GM18858 (cell line): ENCODE measurements at regions not wholly inside any gene's neighbourhood (a gene's known extent, or its start where the extent isn't known, plus 50 kb on each side); places are given as distances from the start of the nearest gene placed in this dataset.

Experiments
- ATAC-seq: cut with Tn5 transposase; IDR thresholded peaks from one replicate; pipeline ENCODE4 v1.9.1; 2021; ENCODE audit not compliant: unreplicated experiment

DNA sequence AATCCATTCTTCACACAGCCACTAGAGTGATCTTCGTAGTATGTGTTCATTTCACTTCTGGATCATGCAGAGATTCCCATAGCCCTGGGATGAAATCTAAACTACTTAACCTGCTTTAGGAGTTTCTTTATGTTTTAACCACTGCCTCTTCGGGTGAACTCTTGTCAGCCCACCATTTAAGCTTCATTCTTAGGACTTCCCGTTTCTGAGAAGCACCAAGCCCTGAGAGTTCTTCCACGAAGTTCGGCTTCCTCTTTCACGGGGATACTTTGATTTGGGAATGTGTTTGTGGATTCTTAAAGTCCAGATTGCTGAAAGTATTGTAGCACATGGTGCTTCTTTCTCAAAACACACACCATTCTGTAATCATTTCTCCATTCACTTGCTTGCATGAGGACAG, 205.0 kb downstream of the UBE2E3 start:
- no peak for ATAC-seq

DNA sequence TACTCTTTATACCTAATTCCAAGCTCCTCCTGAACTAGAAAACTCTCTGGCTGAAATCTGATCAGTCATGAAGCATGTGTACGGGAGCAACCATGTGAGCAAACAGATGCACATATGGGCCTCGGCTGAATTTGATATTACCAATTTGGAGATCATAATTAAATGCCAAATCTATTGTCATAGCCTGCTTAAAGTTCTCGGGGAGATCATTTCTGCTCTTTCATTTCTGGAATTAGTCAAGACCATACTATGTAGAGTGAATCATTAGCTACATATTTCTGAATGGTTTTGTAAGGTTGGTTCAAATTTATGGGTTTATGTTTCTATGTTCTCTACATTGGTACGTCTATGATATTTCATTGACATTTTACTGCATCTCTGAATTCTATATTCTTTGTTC, 205.5 kb downstream of the UBE2E3 start:
- ATAC-seq: no peak

DNA sequence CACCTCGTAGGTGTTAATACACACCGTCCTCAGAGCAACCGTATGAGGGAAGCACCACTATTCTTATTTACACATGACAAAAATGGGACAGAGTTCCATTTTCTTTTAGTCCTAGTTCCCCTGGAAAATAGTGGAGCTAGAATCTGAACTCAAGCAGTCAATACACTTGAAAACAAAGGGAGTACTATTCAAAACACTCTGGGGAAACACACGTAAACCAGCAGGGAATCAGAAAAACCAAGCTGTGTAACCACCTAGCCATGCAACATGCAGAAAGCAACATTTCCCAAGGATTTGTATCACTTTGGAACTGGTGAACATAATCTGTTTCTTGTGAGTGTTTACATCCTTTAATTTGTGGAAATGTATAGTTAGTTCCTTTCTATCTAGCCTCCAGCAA, 208.2 kb downstream of the UBE2E3 start:
- ATAC-seq: no peak

DNA sequence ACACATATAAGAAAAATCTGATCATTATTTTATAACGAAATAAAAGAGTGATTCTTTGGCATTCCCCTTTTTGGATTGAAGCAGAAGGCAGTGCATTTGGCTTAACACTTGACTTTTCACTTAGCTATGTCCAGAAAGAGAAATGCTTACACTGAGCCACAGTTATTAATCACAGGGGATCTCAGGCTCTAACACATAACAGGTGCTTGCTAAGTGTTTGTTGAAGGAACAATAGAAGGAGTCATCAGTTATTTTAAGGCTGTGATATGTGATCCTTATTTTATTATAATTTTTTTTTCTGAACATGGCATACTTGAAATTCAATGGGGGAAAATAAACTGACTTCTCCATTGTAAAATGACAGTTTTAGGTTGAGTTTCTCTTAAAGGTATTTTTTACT, 209.5 kb downstream of the UBE2E3 start:
- ATAC-seq: no peak

DNA sequence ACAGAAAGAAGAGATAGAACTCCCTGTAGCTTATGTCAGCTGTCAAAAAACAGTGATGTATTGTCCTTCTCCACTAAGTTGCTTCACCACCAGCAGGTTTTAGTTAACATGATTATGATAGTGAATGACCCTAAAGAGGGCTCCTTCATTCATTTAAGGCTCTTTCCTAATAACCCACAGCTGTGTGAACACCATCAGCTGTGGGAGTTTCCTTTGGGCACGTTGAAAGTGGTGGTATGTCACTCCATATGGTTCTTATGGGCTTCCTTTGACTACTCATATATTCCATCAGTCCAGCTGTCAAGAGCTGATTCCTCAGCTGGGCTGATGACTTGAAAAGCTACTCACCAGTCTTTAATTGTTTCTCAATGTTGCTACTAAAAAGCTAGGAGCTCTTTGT, 210.3 kb downstream of the UBE2E3 start:
- no peak for ATAC-seq

DNA sequence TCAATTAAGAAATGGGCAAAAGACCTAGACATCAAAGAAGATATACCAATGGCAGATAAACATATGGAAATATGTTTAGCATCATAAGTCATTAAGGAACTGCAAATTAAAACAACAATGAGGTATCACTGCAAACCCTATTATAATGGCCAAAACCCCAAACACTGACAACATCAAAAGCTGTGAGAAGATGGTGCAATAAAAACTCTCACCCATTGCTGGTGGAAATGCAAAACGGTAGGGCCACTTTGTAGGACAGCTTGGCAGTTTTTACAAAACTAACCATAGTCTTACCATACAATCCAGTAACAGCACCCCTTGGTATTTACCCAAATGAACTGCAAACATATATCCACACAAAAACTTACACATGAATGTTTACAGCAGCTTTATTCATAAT, 213.1 kb downstream of the UBE2E3 start:
- ATAC-seq: no peak

DNA sequence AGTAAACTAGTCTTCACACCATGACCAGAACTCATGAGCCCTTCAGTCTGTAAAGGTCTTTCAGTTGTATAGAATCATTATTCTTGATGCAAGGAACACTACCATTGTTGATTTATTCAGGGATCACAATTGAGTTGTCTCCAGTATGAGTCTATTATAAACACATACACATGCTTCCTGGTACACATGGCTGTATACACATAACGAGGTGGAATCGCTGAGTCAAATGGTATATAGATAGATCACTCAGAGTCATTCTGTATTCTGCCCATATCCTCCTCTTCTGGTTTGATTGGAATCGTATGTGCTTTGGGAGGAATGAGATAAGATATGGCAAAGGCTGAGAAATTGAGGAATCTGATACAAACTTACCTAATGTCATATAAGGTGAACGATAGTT, 216.0 kb downstream of the UBE2E3 start:
- ATAC-seq: no peak

DNA sequence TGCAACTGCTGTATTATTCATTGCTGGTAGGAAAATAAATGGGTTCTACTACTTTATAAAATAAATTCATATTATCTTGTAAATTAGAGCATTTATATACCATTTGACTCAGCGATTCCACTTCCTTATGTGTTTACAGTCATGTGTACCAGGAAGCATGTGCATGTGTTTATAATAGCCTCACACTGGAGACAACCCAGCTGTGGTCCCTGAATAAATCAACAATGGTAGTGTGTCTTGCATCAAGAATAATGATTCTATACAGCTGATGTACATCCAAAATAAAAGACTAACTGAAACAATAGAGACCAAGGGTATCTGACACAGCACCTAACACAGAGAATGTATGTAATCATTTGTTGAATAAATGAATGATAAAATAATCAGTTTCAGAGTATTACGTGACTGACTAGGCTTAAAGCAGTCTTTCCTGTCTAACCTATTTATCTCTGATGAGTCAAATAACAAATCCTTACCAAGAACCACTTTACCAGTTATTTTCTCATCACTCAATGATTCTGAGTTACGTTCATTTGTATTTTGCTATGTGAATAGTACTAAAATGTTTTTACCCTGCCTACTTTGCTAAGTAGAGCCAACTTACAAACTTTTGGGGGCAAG, 216.8 kb downstream of the UBE2E3 start:
- no peak for ATAC-seq

DNA sequence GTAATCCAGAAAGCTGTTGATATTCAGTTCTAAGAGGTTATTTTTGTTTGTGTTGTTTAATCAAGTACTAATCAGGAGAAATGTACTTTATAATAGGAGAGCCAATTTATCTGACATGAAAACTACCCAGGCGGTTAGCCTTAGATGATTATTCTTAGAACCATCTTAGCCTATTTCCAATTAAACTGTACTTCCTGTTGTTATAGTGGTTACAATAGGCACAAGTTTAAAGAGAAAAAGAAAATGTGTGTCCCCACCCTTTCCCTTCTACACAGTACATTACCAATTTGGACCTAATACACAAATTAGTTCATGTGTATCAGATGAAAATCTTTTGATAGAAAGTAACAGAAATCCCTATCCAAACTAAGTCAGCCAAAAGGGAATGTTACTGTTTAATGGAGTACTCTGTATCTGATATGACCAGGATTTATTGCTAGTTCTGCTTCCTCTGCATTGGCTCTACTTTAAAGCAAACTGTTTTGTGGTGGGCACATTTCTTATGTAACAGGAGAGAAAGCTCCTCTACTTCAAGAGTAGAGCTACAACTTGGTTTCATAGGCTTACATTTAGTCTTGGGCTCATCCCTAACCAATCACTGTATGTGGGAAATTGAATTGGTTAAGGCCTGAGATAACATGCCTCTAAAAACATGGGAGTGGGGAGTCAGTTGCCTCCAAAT, 217.9 kb downstream of the UBE2E3 start:
- ATAC-seq: no peak

DNA sequence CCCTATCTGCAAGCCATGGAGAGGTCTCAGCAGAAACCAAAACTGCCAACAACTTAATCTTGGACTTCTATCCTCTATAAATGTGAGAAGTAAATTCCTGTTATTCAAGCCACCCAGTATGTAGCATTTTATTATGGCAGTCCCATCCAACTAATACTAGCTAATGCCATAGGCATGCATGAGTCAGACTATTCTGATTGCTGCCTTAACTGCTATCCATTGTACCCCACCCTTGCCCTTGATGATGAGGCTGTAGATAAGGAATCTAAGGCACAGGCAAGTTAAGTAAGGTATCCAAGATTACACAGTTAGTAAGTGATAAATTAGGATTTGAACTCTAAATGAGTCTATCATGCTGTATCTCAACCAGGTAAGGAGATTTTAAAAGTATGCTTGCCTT, 223.0 kb downstream of the UBE2E3 start:
- no peak for ATAC-seq

DNA sequence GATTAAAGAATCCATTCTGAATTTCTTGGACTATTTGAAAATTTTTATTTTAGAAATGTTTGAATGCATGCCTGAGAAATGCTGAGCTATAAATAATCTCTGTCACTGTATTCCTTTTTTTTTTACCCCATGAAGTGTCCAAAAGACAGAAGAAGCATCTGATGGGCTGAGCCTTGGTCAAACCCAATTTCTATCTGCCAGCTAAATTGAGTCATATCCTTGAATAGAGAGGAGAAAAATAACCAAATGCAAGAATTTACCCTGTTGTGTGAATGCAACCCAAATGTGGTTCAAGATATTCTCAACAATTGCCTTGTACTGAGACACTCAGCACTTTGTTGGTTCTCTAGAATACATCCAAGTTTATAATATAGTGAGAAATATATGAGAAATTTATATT, 223.5 kb downstream of the UBE2E3 start:
- ATAC-seq: no peak

DNA sequence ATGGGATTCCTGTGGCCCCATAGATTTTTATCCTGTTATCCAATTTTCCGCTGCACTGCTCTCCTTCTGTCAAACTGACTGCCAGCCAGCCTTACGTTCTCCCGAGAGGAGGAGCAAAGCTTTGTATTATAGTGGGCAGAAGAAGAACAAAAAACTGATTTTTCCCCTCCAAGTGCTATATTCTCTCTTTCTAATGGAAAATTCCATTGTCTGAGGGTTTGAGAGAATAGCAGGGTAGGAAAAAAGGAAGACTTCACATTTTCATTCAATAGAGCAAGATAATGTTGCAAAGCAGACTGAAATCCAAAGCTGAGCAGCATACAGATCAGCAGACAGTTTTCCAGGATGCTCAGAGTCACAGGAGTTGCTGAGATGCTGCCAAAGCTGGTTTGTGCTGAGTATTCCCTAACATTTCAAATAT, 238.0 kb downstream of the UBE2E3 start:
- ATAC-seq: no peak

DNA sequence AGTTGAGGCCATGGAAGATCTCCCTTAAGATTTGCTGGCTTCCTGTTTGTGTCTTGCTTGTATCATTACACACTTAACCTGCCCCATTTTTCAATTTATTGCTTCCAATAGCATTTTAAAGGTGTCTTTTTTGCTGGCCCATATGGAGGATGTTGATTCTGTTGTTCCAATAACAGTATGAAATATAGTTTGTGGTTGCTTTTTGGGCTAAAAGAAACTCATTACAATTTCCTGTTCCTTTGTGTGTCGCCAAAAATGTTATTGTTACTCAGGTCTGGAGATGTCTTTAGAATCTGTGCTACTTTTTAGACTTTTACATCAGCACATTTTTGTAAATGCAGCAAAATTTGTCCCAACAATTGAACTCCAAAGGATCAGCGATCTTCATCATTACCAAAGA, 234.0 kb upstream of the ITGA4 start:
- ATAC-seq: no peak

DNA sequence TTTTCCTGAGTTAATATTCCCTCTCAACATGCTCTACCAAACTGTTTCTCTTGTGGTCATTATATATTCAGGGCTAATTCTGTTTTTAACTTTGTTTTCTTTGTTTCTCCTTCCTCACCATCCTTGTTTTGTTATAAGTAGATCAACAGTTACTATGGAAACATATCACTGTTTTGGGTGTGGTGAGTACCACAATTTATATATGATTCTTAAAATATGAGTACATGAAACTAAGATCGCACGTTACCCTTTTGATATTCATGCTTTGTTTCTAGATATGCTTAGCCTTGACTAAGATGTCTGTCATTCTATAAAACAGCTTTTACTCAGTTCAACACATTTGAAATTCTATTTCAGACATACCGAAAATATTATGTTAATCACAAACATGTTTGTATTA, 232.3 kb upstream of the ITGA4 start:
- ATAC-seq: no peak

DNA sequence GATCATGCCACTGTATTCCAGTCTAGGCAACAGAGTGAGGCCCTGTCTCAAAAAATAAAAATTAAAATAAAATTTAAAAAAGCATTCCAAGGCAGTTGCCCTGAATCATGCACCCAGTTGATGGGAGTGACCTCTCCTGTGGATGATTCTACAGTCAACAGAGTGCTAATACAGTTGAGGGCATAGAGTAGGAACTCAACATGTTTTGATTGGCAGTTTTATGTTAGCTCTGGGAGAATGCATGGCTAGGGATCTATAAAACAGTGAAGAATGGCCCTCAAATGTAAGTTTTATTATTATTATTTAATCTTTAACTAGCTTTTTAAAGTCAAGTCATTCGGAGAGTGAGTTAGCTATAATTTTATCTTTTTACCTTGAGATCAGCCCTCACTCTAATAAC, 228.5 kb upstream of the ITGA4 start:
- no peak for ATAC-seq

DNA sequence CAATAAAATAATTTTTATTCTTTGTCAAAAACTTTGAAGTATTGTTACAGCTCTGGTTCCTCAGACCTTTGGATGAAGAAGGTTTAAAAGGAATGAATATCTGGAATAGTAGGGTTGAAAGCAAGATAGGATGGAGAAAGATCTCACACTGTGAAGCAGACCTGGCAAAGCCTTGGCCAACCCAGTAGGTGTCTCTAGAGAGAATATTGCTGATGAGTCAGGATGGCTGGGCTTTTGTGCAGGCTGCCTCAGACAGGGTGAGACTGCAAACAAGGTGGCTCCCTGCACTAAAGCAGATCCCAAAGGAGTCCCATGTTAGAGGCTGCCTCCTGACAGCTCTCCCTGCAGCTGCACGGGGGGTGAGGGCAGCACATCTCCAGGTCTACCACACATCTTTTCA, 226.0 kb upstream of the ITGA4 start:
- no peak for ATAC-seq

DNA sequence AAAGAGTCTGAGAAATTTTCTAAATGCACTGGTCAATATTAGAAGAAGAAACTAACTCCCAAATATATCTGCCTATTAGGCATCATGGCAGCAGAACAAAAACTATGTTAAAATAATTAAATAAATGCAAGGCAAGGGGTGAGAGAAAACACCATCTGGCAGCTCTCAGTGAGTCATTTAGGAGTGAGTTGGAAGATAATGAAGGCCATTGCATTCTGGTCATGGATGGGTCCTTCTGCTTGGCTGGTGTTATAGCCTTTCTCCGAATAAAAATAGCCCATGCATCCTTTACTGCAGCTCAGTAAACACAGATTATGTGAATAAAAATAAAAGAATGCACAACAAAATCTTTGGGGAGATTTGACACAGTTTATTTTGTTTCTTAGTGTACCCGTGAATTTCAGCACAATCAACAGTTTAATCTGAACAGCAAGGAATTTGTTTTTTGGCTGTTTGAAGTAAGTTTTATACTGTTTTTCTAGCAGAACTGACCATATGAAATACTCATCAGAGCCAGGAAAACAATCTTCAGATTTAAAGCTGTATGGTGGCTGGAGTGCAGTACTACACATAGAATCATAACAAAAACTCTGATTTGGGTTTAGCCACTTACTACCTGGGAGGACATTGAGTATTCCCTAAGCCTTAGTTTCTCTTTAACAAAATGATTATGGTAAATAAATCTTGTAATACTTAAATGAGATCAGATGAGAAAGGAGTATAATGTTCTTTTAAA, 225.1 kb upstream of the ITGA4 start:
- ATAC-seq: no peak

DNA sequence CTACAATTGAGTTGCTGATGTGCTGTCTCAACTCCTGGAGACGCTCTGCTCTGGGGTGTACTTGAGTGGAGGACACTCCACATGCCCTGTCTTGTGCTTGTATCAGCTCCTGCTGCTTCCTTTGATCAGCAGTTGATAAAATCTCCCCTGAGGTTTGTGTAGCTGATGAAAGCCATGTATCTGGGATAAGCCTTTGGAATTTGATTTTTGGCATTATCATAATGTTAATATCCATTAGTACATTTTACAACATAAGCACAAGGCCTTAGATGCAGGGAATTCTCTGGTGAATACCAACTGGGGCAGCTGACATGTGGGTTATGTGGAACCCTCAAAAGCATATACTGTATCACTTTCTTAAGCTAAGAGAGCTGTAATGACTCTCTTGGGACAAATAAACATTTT, 222.7 kb upstream of the ITGA4 start:
- no peak for ATAC-seq

DNA sequence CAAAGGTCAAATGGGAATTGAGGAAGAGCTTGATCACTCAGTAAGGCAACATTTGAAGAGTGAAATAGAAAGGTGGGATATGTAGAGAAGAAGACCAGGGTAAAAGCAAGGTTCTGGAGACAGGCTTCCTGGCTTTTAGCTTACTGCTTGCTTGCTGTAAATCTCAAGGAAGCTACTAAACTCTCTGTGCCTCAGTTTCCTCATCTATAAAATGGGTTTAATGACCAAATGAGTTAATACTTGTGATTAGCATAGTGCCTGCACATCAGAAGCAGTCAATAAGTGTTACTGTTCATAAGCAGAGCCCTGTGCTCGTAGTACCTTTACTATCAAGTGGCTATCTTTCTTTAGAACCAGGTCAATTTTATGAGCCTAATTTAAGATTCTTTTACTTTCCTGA, 222.2 kb upstream of the ITGA4 start:
- ATAC-seq: no peak

DNA sequence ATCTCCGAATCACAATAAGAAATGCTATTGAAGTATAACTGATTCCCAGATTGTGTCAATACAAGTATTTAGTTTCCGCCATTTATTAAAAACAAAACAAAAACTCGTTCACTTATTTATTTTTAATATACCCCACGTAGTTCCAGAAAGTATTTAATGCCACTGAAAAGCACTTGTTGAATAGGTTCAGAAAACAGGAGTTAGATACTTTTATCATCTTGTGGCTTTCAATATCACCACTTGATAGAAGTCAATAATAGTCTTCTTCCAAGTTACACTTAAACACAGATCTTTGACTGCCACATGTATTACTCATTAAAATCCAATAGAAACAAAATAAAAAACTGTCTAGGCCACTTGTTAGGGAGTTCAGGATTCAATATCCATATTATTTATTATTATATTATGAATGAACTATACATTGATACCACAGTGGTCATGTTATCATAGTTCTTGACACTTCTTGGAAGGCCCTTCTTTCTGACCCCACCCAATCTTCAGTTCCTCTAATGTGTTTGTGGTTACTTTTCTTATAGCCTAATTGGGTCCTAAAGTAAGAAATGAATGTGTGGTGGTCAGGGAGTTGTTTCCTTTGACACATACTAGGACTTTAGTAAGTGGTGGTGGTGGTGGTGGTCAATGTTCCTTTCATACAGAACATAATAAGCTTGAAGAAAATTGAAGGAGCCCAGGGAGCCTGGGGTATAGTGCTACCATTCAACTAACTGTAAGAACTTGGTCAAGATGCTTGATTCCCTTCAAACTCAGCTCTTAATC, 221.3 kb upstream of the ITGA4 start:
- ATAC-seq: peak; percentile 94

DNA sequence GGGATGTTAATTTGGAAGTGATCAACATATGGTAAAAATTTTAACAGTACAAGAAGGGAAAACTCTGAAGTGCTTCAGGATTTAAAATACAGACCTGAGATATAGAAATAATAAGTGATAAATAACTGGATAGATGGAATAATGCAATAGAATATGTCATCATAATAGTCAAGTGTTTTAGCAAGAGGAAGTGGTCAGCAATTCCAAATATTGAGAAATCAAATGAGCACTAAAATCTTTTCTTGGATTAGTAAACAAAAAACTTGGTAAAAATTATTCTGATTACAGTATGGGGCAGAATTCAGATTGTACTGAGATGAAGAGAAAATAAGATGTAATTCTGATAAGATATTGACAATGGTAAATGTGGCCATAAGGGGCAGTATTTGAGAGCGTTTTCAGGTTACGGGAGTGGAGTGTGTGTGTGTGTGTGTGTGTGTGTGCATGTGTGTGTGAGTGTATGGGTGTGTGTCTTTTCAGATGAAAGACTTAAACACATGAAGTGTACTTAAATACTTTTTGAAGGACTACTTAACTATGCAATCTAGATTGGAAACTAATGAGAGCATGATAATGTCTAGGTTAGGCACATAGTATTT, 217.9 kb upstream of the ITGA4 start:
- ATAC-seq: no peak
